GM20000 (cell line): ENCODE measurements at regions not wholly inside any gene's neighbourhood (a gene's known extent, or its start where the extent isn't known, plus 50 kb on each side); places are given as distances from the start of the nearest gene placed in this dataset.

ENCODE experiments used
- DNase-seq: peaks from one replicate; pipeline ENCODE4 v3.0.0; 2012; ENCODE audit warnings: low spot score
- TF ChIP-seq, protein P1 (sequence below): IDR thresholded peaks from 2 replicates; pipeline ENCODE4 v1.5.1; 2012; ENCODE audit warnings: mild to moderate bottlenecking, control low read depth; ENCODE audit errors: extremely low read depth, missing control alignments

DNA sequence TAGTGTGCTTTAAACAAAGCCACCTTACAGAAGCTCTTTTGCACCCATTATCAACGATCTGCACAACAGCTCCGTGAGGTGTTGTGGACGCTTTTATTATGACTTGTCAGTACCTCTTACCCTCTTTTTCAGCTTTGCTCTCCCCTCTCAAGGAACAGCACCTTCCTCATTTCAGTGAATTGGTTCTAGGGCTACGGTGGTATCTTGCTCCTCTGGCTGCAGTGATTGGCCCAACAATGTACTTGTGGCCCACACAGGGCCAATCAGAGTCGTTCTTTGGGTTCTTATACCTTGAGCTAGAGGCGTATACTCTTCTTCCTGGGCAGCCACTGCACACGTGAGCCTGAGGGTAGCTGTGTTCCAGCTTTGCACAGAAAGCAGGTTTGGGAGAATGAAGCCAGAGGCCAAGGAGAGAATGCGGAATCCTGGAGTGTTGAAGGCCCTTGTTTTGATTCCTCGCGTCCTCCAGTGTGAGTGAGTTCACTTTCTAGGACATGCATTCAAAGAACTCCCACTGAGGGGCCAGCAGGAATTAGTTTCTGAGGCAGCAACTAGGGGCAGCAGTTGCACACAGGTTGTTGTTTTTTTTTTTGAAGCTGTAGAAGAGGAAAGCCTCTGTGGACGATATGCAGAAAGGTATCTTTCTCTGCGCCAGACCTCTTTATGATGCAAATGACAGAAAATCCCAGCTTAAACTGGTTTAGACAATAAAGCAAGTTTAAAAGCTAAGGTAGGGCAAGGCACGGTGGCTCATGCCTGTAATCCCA lies 49.8 kb upstream of the PDZD8 start:
- DNase-seq: no peak
- TF ChIP-seq, protein P1, sequence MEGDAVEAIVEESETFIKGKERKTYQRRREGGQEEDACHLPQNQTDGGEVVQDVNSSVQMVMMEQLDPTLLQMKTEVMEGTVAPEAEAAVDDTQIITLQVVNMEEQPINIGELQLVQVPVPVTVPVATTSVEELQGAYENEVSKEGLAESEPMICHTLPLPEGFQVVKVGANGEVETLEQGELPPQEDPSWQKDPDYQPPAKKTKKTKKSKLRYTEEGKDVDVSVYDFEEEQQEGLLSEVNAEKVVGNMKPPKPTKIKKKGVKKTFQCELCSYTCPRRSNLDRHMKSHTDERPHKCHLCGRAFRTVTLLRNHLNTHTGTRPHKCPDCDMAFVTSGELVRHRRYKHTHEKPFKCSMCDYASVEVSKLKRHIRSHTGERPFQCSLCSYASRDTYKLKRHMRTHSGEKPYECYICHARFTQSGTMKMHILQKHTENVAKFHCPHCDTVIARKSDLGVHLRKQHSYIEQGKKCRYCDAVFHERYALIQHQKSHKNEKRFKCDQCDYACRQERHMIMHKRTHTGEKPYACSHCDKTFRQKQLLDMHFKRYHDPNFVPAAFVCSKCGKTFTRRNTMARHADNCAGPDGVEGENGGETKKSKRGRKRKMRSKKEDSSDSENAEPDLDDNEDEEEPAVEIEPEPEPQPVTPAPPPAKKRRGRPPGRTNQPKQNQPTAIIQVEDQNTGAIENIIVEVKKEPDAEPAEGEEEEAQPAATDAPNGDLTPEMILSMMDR: no peak
